NCI-H1417 (cell line): ENCODE measurements at regions not wholly inside any gene's neighbourhood (a gene's known extent, or its start where the extent isn't known, plus 50 kb on each side); places are given as distances from the start of the nearest gene placed in this dataset.
A peak's percentile ranks its signal among the peaks of the same experiment; 100 is the strongest.

ENCODE experiments used
- DNase-seq, 3 experiments: peaks; one replicate each; lab custom pipeline; 2025; lab: John Stamatoyannopoulos, UW

DNA sequence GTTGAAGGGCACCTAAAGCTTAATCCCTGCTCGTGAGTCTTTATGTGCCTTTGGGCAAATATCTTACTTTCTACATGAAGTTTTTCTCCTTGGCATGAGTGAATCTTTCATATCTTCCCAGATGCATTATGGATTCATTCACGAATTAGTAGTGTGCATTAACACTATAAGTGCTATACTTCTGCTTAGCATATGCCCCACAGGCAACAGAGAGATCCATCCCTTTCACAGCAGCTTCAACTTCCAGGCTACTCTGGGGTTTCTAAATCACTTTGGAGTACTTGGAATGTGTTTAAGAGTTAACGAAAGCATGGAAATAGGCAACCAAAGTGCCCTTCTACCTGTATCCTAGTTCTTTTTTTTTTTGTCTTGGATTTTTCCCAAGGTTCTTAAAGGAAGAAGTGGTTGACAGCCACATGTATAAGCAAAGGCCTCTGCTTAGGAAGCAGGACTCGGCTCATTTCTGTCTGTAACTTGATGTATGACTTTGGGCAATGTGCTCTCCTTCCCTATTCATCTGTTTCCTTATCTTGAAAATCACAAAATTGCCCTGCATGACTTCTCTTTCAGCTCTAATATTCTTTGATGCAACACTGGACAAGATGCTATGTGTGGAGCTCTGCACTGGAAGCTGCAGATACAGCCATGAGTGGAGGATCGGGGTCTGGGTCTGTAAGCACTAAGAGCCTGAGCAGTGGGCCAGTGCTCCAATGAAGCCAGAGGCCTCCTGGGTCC is 54.5 kb upstream of the ME3 start:
- DNase-seq = no peak

DNA sequence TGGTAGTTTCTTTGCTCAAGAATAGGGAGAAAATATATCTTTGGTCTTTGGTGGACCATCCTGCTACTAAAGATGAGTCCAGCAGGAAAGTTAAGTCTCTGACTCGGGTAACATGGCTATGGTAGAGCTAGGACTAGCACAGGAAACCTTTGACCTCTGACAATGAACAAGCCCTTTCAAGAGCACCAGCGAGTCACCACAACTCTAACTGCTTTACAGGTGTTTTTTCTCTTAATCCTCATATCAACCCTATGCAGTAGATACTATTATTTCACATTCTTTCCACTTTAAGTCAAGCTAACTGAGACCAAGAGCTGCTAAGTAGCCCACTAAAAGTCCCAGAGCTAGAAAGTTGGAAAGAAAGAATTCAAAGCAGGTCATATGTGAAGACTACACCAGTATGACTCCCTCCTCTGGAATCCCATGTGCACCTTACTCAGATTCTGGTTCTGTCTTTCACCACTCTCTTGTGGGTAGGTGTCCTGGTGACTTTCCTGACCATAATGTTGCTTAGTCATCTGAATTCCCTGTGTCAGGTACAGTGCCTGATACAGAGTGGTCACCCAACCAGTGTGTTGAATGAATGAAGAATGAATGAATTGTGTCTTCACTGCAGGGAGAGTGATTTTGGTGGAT is 53.8 kb upstream of the ME3 start:
- DNase-seq = no peak

DNA sequence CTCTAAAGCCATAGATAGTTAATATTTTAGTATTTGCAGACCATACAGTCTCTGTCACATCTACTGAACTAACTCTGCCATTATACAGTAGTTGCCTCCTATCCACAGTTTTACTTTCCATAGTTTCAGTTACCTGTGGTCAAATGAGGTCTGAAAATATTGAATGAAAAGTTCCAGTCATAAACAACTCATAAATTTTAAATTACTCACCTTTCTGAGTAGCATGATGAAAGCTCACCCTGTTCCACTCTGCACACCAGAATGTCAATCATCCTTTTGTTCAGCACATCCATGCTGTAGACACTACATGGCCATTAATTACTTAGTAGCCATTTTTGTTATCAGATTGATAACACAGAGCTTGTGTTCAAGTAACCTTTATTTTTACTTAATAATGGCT is 51.7 kb upstream of the ME3 start:
- peak in 1 of 3 experiments; percentile 9 for DNase-seq

DNA sequence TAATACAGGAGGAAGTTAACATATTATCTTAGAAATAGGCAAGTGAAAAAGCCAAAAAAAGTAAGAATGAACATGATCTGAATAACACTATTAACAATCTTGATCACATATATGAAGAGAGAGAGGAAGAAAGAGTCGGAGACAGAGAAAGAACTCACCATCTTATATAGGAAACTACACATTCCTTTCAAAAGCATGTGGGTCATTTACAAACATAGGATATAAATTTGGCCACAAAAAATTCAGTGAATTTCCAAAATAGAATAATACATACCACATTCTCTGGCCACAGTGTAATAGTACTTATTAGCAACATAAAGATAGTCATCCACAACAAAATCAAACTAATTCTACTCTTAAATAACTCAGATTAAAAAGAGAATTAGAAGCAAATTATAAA is 50.9 kb upstream of the ME3 start:
- no peak for DNase-seq

DNA sequence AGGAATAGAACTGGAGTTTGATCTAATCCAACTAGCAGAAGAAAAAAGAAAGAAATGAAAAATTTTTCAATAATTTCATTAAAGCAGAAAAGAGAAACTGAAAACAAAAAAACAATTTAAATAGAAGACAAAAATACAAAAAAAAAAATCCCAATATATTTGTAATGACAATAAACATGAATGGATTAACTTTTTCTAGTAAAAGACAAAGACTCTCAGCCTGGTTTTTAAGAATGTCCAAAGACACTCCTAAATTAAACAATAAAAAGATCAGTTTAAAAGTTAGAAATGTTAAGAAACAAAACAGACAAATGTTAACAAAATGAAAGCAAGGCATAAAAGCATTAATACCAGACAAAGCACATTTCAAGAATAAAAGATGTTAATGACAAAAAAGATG is 50.3 kb upstream of the ME3 start:
- DNase-seq = no peak
